ENCODE measurements at regions not wholly inside any gene's neighbourhood (a gene's known extent, or its start where the extent isn't known, plus 50 kb on each side); places are given as distances from the start of the nearest gene placed in this dataset.
"Not testable (repeated sequence)": the region's sequence is repeated elsewhere in the genome, so short reads cannot be mapped to it uniquely, and the experiment has no call there.

- Histone ChIP-seq H3K9ac (ENCODE audit: insufficient read depth, low read length) (no peak overlapping the region), H2AFZ (ENCODE audit: low read length) (no peak overlapping the region), H3K79me2 (ENCODE audit: control insufficient read depth, insufficient read depth, low read length) (no peaks in the 10 kb centered on the region), H3K9me3 (ENCODE audit: control insufficient read depth, insufficient read depth, low read depth, low read length) (no peaks in the 10 kb centered on the region), H3K4me1 (ENCODE audit: control insufficient read depth, extremely low read depth, insufficient read depth, low read length) (no peaks in the 10 kb centered on the region), H3K27ac (ENCODE audit: insufficient read depth, low read length) (no peak overlapping the region), H3K27me3 (ENCODE audit: control insufficient read depth, insufficient read depth, low read length) (no peaks in the 10 kb centered on the region), H3K4me3 (replicated peaks in 1 of 4; ENCODE audit: control extremely low read depth in 1 of 4, insufficient read depth in 1 of 4, low read depth in 3 of 4, low read length in 4 of 4) (no peak overlapping the region), H3K36me3 (ENCODE audit: control insufficient read depth, insufficient read depth, low read length) (no peaks in the 10 kb centered on the region), H3K4me2 (ENCODE audit: extremely low read depth, insufficient read depth, low read length) (no peak overlapping the region), H4K20me1 (ENCODE audit: control insufficient read depth, extremely low read depth, insufficient read depth, low read length) (no peaks in the 10 kb centered on the region)
- DNase-seq (ENCODE audit: low read depth in 2 of 2): no peak
- TF ChIP-seq EZH2 (IDR thresholded peaks at IDR 0.05; ENCODE audit: low read length, missing control alignments): no peak
Measured at GRCh38 chr15:77864211-77865105, 213.1 kb downstream of the TBC1D2B start.

- no peaks in the 10 kb centered on the region for H3K27me3 ChIP-seq (ENCODE audit: control insufficient read depth, insufficient read depth, low read length)
- H3K9ac ChIP-seq (ENCODE audit: insufficient read depth, low read length): no peak overlapping the region
- TF ChIP-seq CTCF (conservative IDR thresholded peaks at IDR 0.05 in 1 of 2, IDR thresholded peaks at IDR 0.05 in 1 of 2; ENCODE audit: low read depth in 1 of 2, low read length in 2 of 2): no peak
- no peak for TF ChIP-seq EZH2 (IDR thresholded peaks at IDR 0.05; ENCODE audit: low read length, missing control alignments)
- H3K79me2 ChIP-seq (ENCODE audit: control insufficient read depth, insufficient read depth, low read length): no peaks in the 10 kb centered on the region
- H3K9me3 ChIP-seq (ENCODE audit: control insufficient read depth, insufficient read depth, low read depth, low read length): no peaks in the 10 kb centered on the region
- H3K4me2 ChIP-seq (ENCODE audit: extremely low read depth, insufficient read depth, low read length): no peak overlapping the region
- H3K4me3 ChIP-seq (replicated peaks in 1 of 4; ENCODE audit: control extremely low read depth in 1 of 4, insufficient read depth in 1 of 4, low read depth in 3 of 4, low read length in 4 of 4): no peak overlapping the region
- no peak for DNase-seq (ENCODE audit: low read depth in 2 of 2)
- H3K4me1 ChIP-seq (ENCODE audit: control insufficient read depth, extremely low read depth, insufficient read depth, low read length): no peaks in the 10 kb centered on the region
- no peak overlapping the region for H3K27ac ChIP-seq (ENCODE audit: insufficient read depth, low read length)
- H3K36me3 ChIP-seq (ENCODE audit: control insufficient read depth, insufficient read depth, low read length): no peaks in the 10 kb centered on the region
- no peak overlapping the region for H2AFZ ChIP-seq (ENCODE audit: low read length)
- H4K20me1 ChIP-seq (ENCODE audit: control insufficient read depth, extremely low read depth, insufficient read depth, low read length): no peaks in the 10 kb centered on the region
Measured at GRCh38 chr15:77863491-77864105, 213.9 kb downstream of the TBC1D2B start.

GRCh38 chr15:77862651-77863104, 214.8 kb downstream of the TBC1D2B start:
- Histone ChIP-seq H3K4me1 (ENCODE audit: control insufficient read depth, extremely low read depth, insufficient read depth, low read length) (no peaks in the 10 kb centered on the region), H3K4me3 (replicated peaks in 1 of 4; ENCODE audit: control extremely low read depth in 1 of 4, insufficient read depth in 1 of 4, low read depth in 3 of 4, low read length in 4 of 4) (no peak overlapping the region), H2AFZ (ENCODE audit: low read length) (no peak overlapping the region), H3K9ac (ENCODE audit: insufficient read depth, low read length) (no peak overlapping the region), H3K9me3 (ENCODE audit: control insufficient read depth, insufficient read depth, low read depth, low read length) (no peaks in the 10 kb centered on the region), H3K79me2 (ENCODE audit: control insufficient read depth, insufficient read depth, low read length) (no peaks in the 10 kb centered on the region), H3K27me3 (ENCODE audit: control insufficient read depth, insufficient read depth, low read length) (no peaks in the 10 kb centered on the region), H3K4me2 (ENCODE audit: extremely low read depth, insufficient read depth, low read length) (no peak overlapping the region), H3K36me3 (ENCODE audit: control insufficient read depth, insufficient read depth, low read length) (no peaks in the 10 kb centered on the region), H4K20me1 (ENCODE audit: control insufficient read depth, extremely low read depth, insufficient read depth, low read length) (no peaks in the 10 kb centered on the region), H3K27ac (ENCODE audit: insufficient read depth, low read length) (no peak overlapping the region)
- no peak for TF ChIP-seq EZH2 (IDR thresholded peaks at IDR 0.05; ENCODE audit: low read length, missing control alignments)
- no peak for TF ChIP-seq CTCF (conservative IDR thresholded peaks at IDR 0.05 in 1 of 2, IDR thresholded peaks at IDR 0.05 in 1 of 2; ENCODE audit: low read depth in 1 of 2, low read length in 2 of 2)
- DNase-seq (ENCODE audit: low read depth in 2 of 2): no peak

DNA sequence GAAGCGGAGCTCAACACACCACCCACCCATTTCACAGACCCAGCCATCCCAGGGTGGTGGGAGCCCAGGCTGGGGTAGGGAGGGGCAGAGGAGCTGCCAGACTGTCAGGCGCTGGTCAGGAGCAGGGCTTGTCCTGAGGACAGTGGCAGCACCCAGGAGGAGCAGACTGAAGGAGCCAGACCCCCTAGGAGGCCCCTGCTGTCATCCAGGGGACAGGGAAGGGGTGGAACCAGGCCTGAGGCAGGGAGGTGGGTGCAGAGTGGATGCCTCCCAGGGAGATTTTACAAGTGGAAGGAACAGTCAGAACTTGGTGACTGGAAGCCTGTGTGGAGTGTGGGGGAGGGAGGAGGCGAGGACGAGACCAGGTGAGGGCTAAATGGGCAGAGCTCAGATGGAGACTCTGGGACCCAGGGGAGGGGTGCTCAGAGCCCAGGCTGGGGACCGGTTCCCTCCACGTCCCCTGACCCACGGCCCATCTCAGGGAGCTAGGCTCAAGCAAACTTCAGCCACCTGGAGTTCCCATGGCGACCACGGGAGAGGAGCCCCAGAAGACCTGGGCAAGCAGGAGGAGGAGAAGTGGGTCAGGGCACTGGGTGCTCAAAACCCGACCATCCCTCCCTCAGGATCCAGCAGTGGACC, 215.4 kb downstream of the TBC1D2B start:
- not testable (repeated sequence) for H3K79me2 ChIP-seq (ENCODE audit: control insufficient read depth, insufficient read depth, low read length); H3K4me3 ChIP-seq (replicated peaks in 1 of 4; ENCODE audit: control extremely low read depth in 1 of 4, insufficient read depth in 1 of 4, low read depth in 3 of 4, low read length in 4 of 4); H2AFZ ChIP-seq (ENCODE audit: low read length); H3K36me3 ChIP-seq (ENCODE audit: control insufficient read depth, insufficient read depth, low read length); H3K4me2 ChIP-seq (ENCODE audit: extremely low read depth, insufficient read depth, low read length); H3K9ac ChIP-seq (ENCODE audit: insufficient read depth, low read length); H4K20me1 ChIP-seq (ENCODE audit: control insufficient read depth, extremely low read depth, insufficient read depth, low read length); H3K9me3 ChIP-seq (ENCODE audit: control insufficient read depth, insufficient read depth, low read depth, low read length); H3K4me1 ChIP-seq (ENCODE audit: control insufficient read depth, extremely low read depth, insufficient read depth, low read length); DNase-seq (ENCODE audit: low read depth in 2 of 2); H3K27ac ChIP-seq (ENCODE audit: insufficient read depth, low read length); H3K27me3 ChIP-seq (ENCODE audit: control insufficient read depth, insufficient read depth, low read length)
